ENCODE measurements at regions not wholly inside any gene's neighbourhood (a gene's known extent, or its start where the extent isn't known, plus 50 kb on each side); places are given as distances from the start of the nearest gene placed in this dataset.

DNA sequence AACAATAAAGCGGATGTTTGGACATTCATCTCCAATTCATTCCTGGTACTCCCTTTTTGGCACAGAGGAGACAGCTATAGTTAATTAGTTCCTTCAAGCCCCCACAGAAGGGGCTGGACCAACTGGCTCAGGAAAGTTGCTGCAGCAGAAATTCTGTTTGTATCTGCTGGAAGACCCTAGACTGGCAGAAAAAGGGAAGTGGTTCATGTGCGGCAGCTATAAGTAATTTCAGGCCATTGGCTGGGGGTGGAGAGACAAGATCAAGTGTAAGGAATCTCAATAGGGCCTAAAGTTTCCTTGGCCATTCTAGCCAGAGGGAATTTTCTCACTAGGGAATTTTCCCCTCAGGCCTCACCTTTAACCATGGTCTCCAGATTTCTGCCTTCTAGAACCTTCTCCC is 89.9 kb upstream of the DHX15 start:
- TF ChIP-seq, protein P1, sequence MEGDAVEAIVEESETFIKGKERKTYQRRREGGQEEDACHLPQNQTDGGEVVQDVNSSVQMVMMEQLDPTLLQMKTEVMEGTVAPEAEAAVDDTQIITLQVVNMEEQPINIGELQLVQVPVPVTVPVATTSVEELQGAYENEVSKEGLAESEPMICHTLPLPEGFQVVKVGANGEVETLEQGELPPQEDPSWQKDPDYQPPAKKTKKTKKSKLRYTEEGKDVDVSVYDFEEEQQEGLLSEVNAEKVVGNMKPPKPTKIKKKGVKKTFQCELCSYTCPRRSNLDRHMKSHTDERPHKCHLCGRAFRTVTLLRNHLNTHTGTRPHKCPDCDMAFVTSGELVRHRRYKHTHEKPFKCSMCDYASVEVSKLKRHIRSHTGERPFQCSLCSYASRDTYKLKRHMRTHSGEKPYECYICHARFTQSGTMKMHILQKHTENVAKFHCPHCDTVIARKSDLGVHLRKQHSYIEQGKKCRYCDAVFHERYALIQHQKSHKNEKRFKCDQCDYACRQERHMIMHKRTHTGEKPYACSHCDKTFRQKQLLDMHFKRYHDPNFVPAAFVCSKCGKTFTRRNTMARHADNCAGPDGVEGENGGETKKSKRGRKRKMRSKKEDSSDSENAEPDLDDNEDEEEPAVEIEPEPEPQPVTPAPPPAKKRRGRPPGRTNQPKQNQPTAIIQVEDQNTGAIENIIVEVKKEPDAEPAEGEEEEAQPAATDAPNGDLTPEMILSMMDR (IDR thresholded peaks at IDR 0.05; ENCODE audit: extremely low read depth in 1 of 2, insufficient read depth in 1 of 2, low read depth in 1 of 2, low read length in 2 of 2): no peak
- no peak for TF ChIP-seq POLR2A (IDR thresholded peaks at IDR 0.05; ENCODE audit: low read depth, low read length)
- TF ChIP-seq EZH2 (IDR thresholded peaks at IDR 0.05; ENCODE audit: borderline replicate concordance, low read depth, low read length, severe bottlenecking): no peak
- TF ChIP-seq, protein P2, sequence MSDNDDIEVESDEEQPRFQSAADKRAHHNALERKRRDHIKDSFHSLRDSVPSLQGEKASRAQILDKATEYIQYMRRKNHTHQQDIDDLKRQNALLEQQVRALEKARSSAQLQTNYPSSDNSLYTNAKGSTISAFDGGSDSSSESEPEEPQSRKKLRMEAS (IDR thresholded peaks at IDR 0.05; ENCODE audit: insufficient read depth, insufficient read length): no peak
- TF ChIP-seq POLR2AphosphoS5 (IDR thresholded peaks at IDR 0.05; ENCODE audit: insufficient read depth, low read depth, low read length): no peak
- TF ChIP-seq MYC (IDR thresholded peaks at IDR 0.05; ENCODE audit: low read depth, low read length): no peak
- TF ChIP-seq FOS (IDR thresholded peaks at IDR 0.05; ENCODE audit: borderline replicate concordance, insufficient read depth, low read length): no peak

Measured in endothelial cell of umbilical vein (primary cell).